OCI-LY7 (cell line): ENCODE measurements at regions not wholly inside any gene's neighbourhood (a gene's known extent, or its start where the extent isn't known, plus 50 kb on each side); places are given as distances from the start of the nearest gene placed in this dataset.

Experiments
- CTCF ChIP-seq: fragments of 200-600 bp; sonication (generic); conservative IDR thresholded peaks from 2 replicates; pipeline ENCODE4 v1.5.1; 2014; ENCODE audit warnings: mild to moderate bottlenecking, antibody characterized with exemption, low read length, moderate library complexity, mixed read lengths
- EZH2phosphoT487 ChIP-seq: fragments of 200-600 bp; sonication (generic); IDR thresholded peaks from 2 replicates; pipeline ENCODE4 v1.6.1; 2018; ENCODE audit warnings: low read depth, borderline replicate concordance, mild to moderate bottlenecking, mixed run types, antibody characterized with exemption, low read length, moderate library complexity, mixed read lengths

GRCh38 chr6:76165471-76166221 is 93.2 kb upstream of the IMPG1 start:
- no peak for TF ChIP-seq CTCF
- no peak for TF ChIP-seq EZH2phosphoT487
